ENCODE measurements at regions not wholly inside any gene's neighbourhood (a gene's known extent, or its start where the extent isn't known, plus 50 kb on each side); places are given as distances from the start of the nearest gene placed in this dataset.

DNA sequence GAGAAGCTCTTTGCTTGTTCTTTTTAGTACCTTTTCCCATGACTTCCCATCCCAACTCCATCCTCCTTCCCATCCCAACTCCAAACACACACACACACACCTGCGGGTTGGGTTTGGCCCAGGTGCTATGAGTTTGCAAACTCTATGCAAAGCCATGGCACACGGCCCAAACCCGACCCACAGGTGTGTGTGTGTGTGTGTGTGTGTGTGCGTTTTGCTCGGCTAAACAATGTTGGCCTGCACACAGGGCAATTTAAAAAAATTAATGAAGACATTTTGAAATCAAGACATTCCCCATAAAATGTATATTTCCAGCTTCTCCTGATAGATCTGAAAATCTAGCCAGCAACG, 103.7 kb upstream of the TLE3 start:
- no peak for TF ChIP-seq POLR2A (IDR thresholded peaks at IDR 0.05; ENCODE audit: extremely low read depth, insufficient read length)
- TF ChIP-seq, protein P1, sequence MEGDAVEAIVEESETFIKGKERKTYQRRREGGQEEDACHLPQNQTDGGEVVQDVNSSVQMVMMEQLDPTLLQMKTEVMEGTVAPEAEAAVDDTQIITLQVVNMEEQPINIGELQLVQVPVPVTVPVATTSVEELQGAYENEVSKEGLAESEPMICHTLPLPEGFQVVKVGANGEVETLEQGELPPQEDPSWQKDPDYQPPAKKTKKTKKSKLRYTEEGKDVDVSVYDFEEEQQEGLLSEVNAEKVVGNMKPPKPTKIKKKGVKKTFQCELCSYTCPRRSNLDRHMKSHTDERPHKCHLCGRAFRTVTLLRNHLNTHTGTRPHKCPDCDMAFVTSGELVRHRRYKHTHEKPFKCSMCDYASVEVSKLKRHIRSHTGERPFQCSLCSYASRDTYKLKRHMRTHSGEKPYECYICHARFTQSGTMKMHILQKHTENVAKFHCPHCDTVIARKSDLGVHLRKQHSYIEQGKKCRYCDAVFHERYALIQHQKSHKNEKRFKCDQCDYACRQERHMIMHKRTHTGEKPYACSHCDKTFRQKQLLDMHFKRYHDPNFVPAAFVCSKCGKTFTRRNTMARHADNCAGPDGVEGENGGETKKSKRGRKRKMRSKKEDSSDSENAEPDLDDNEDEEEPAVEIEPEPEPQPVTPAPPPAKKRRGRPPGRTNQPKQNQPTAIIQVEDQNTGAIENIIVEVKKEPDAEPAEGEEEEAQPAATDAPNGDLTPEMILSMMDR (IDR thresholded peaks at IDR 0.05; ENCODE audit: low read depth, low read length) = no peak
- TF ChIP-seq, protein P2, sequence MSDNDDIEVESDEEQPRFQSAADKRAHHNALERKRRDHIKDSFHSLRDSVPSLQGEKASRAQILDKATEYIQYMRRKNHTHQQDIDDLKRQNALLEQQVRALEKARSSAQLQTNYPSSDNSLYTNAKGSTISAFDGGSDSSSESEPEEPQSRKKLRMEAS (IDR thresholded peaks at IDR 0.05; ENCODE audit: low read depth, low read length) = no peak
